Fibroblast of skin of right quadriceps (primary cell): ENCODE measurements at regions not wholly inside any gene's neighbourhood (a gene's known extent, or its start where the extent isn't known, plus 50 kb on each side); places are given as distances from the start of the nearest gene placed in this dataset.
A peak's percentile ranks its signal among the peaks of the same experiment; 100 is the strongest.

Experiments
- DNase-seq: peaks from one replicate; pipeline ENCODE4 v3.0.0-alpha.2; 2013

GRCh38 chr16:85486256-85486915 is 126.7 kb upstream of the GSE1 start:
- no peak for DNase-seq

- no peak for DNase-seq
Observed at GRCh38 chr16:85488414-85488813, 124.7 kb upstream of the GSE1 start.

GRCh38 chr16:85490407-85491057 is 122.6 kb upstream of the GSE1 start:
- no peak for DNase-seq

GRCh38 chr16:85491058-85491771 is 121.9 kb upstream of the GSE1 start:
- DNase-seq: no peak

GRCh38 chr16:85491798-85492294 is 121.3 kb upstream of the GSE1 start:
- no peak for DNase-seq

- DNase-seq: no peak
Observed at GRCh38 chr16:85492295-85492864, 120.7 kb upstream of the GSE1 start.

GRCh38 chr16:85494315-85494714 is 118.8 kb upstream of the GSE1 start:
- DNase-seq: no peak

- DNase-seq: no peak
Observed at GRCh38 chr16:85495259-85495658, 117.9 kb upstream of the GSE1 start.

- no peak for DNase-seq
Observed at GRCh38 chr16:85495823-85496538, 117.1 kb upstream of the GSE1 start.

- DNase-seq: no peak
Observed at GRCh38 chr16:85497622-85498314, 115.4 kb upstream of the GSE1 start.

- no peak for DNase-seq
Observed at GRCh38 chr16:85498607-85499006, 114.5 kb upstream of the GSE1 start.

GRCh38 chr16:85500220-85500619 is 112.9 kb upstream of the GSE1 start:
- DNase-seq: no peak

- DNase-seq: no peak
Observed at GRCh38 chr16:85501900-85502299, 111.2 kb upstream of the GSE1 start.

- no peak for DNase-seq
Observed at GRCh38 chr16:85502357-85502756, 110.8 kb upstream of the GSE1 start.

GRCh38 chr16:85503679-85504231 is 109.4 kb upstream of the GSE1 start:
- DNase-seq: no peak

- no peak for DNase-seq
Observed at GRCh38 chr16:85504242-85504641, 108.9 kb upstream of the GSE1 start.

GRCh38 chr16:85505794-85506634 is 107.1 kb upstream of the GSE1 start:
- peak; percentile 23 for DNase-seq

GRCh38 chr16:85506635-85506911 is 106.5 kb upstream of the GSE1 start:
- no peak for DNase-seq

- no peak for DNase-seq
Observed at GRCh38 chr16:85507342-85507741, 105.8 kb upstream of the GSE1 start.

- no peak for DNase-seq
Observed at GRCh38 chr16:85508388-85508787, 104.7 kb upstream of the GSE1 start.

GRCh38 chr16:85508993-85509392 is 104.1 kb upstream of the GSE1 start:
- DNase-seq: no peak
